ENCODE measurements at regions not wholly inside any gene's neighbourhood (a gene's known extent, or its start where the extent isn't known, plus 50 kb on each side); places are given as distances from the start of the nearest gene placed in this dataset.

- H3K4me1 ChIP-seq = no peaks in the 10 kb centered on the region
- H3K36me3 ChIP-seq (ENCODE audit: low read depth, missing control alignments) = no peaks in the 10 kb centered on the region
- H3K9me3 ChIP-seq = no peaks in the 10 kb centered on the region
- TF ChIP-seq POLR2A (IDR thresholded peaks at IDR 0.05) = no peak
- no peak for TF ChIP-seq CTCF (IDR thresholded peaks at IDR 0.05)
- no peak overlapping the region for H3K4me3 ChIP-seq
- no peak for DNase-seq
- intact Hi-C loops (cut with DNase I; ENCODE audit: low total_unique reads) = no loop called here
- H3K27me3 ChIP-seq = no peaks in the 10 kb centered on the region
- 89 to 94% methylated on average over 3 of the region's 3 CpGs for WGBS, 2 donors
- no peak overlapping the region for H3K27ac ChIP-seq
These were observed 631.2 kb upstream of the EPHA7 start for GRCh38 chr6:94050515-94050914.

GRCh38 chr6:94049001-94049400 lies 629.6 kb upstream of the EPHA7 start:
- no peaks in the 10 kb centered on the region for H3K9me3 ChIP-seq
- H3K36me3 ChIP-seq (ENCODE audit: low read depth, missing control alignments) = no peaks in the 10 kb centered on the region
- H3K4me3 ChIP-seq = no peak overlapping the region
- no peaks in the 10 kb centered on the region for H3K27me3 ChIP-seq
- no peak for DNase-seq
- TF ChIP-seq POLR2A (IDR thresholded peaks at IDR 0.05) (no peak), CTCF (IDR thresholded peaks at IDR 0.05) (no peak)
- intact Hi-C loops (cut with DNase I; ENCODE audit: low total_unique reads) = no loop called here
- H3K4me1 ChIP-seq = no peaks in the 10 kb centered on the region
- H3K27ac ChIP-seq = no peak overlapping the region

- WGBS, 2 donors = 40 to 42% methylated on average over 12 of the region's 12 CpGs
- no peak for DNase-seq
- intact Hi-C loops (cut with DNase I; ENCODE audit: low total_unique reads) = no loop called here
- Histone ChIP-seq H3K4me1 (no peaks in the 10 kb centered on the region), H3K36me3 (ENCODE audit: low read depth, missing control alignments) (no peaks in the 10 kb centered on the region), H3K27me3 (no peaks in the 10 kb centered on the region), H3K9me3 (no peaks in the 10 kb centered on the region), H3K4me3 (no peak overlapping the region), H3K27ac (no peak overlapping the region)
- TF ChIP-seq CTCF (IDR thresholded peaks at IDR 0.05) = no peak
- no peak for TF ChIP-seq POLR2A (IDR thresholded peaks at IDR 0.05)
These were observed 625.9 kb upstream of the EPHA7 start for GRCh38 chr6:94045099-94045829.

- DNase-seq = no peak
- no peaks in the 10 kb centered on the region for H3K4me1 ChIP-seq
- H3K27ac ChIP-seq = no peak overlapping the region
- 76 to 87% methylated on average over 3 of the region's 3 CpGs for WGBS, 2 donors
- intact Hi-C loops (cut with DNase I; ENCODE audit: low total_unique reads) = no loop called here
- no peak overlapping the region for H3K4me3 ChIP-seq
- TF ChIP-seq POLR2A (IDR thresholded peaks at IDR 0.05) (no peak), CTCF (IDR thresholded peaks at IDR 0.05) (no peak)
- H3K36me3 ChIP-seq (ENCODE audit: low read depth, missing control alignments) = no peaks in the 10 kb centered on the region
- no peaks in the 10 kb centered on the region for H3K27me3 ChIP-seq
- H3K9me3 ChIP-seq = no peaks in the 10 kb centered on the region
These were observed 622.8 kb upstream of the EPHA7 start for GRCh38 chr6:94041945-94042709.
